HG03280 (cell line): ENCODE measurements at regions not wholly inside any gene's neighbourhood (a gene's known extent, or its start where the extent isn't known, plus 50 kb on each side); places are given as distances from the start of the nearest gene placed in this dataset.

ENCODE experiments used
- ATAC-seq: cut with Tn5 transposase; IDR thresholded peaks from one replicate; pipeline ENCODE4 v1.9.1; 2021; ENCODE audit warnings: mild to moderate bottlenecking, moderate library complexity; ENCODE audit not compliant: unreplicated experiment

DNA sequence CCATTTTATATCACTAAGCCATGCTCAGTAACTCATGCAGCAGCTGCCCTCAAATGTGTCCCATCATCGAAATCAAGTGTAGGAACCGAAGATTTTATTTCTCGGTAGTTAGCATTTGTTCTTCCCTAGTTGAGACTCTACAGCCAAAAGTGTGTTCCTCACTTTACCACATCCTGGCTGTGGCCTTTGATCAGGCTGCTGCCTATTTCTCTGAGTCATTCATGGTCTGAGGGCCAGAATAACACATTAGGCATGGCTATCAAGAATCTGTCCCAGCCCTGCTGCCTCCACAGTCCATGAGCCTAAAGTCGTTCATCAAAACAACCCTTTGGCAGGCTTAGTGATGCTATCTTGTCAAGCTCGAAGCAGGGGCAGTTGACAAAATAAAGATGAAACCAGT, 300.1 kb downstream of the TDRD15 start:
- no peak for ATAC-seq

DNA sequence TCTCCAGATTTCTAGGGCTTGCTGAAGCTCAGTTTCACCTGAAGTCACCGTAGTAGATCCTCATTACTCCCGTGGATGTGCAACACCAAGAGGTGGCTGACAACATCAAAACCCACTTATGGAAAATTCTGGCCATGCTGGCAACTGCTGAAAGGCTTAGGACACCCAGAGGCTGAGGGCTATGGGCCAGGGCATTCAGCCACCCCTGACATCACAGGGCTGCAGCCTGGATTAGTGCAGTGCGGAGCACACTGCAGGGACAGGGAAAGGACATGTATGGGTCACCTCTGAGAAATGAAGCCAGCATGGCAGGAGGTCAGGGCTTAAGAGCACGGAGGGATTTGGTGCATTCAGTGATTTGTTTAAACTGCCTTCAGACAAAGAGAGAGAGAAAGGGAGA, 300.6 kb downstream of the TDRD15 start:
- no peak for ATAC-seq

DNA sequence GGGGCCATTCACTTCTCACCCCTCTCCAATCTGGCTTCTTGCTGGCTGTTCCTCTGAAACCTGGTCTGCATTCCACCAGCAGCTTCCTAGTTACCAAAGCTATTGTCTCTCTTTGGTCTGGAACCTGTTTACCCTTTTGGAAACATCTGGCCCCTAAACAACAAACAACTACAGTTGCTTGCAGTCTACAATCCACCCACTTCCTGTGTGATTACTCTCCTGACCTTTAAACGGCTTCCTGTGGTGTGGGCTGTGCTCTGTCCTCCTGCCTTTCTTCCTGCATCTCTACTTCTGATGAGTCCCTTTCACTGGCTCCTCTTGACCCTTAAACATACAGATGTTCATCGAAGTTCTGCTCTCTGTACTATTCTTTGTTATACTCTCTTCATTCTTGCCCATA, 303.8 kb downstream of the TDRD15 start:
- ATAC-seq = peak; percentile 79

DNA sequence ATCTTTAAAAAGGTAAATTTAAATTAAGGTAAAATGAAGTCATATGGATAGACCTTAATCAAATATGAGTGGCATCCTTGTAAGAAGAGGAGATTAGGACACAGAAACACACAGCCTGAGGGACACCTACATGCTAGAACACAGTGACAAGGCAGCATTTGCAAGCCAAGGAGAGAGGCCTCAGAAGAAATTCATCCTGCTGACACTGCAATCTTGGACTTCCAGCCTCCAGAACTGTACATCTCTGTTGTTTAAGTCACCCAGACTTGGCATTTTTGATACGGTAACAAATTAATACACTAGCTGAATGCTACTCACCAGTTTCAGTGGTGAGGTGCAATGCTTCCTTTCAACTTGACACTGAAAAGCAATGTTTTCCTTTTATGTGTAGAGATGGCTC, 305.0 kb downstream of the TDRD15 start:
- ATAC-seq = no peak

DNA sequence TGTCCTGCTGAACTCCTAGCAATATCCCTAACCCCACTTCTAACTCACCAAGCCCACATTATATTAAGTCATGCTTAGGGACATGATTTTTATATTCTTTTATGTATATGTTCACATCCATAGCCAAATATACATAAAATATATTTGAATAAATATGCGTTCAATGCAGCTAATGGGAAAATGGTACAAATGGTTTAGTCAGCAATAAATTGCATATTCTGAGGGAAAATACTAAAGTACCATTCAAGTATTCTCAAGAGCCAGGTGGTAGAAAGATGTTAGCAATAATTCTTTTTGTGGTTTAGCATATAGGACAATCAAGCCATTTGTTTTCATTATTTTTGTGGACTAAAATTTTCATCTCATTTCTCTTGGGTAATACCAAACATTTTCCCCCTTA, 306.0 kb downstream of the TDRD15 start:
- ATAC-seq = no peak

DNA sequence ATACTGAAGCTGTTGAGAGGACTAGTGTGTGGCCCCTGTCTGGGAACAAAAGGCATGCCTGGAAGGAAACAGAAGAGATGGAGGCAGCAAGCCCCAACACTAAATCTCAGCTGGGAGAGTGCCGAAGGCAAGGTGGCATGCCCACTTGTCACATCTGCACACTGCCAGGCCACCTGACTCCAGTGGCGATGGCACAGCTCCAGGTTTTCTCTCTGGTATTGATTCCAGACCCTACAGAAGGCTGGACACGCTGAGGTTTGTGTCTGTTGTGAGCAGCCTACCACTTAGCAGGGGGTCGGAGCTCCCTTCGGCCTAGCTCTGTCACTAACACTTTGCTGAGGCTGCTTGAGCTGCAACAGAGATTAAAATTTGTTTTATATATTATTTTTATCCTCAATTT, 307.3 kb downstream of the TDRD15 start:
- ATAC-seq = no peak

DNA sequence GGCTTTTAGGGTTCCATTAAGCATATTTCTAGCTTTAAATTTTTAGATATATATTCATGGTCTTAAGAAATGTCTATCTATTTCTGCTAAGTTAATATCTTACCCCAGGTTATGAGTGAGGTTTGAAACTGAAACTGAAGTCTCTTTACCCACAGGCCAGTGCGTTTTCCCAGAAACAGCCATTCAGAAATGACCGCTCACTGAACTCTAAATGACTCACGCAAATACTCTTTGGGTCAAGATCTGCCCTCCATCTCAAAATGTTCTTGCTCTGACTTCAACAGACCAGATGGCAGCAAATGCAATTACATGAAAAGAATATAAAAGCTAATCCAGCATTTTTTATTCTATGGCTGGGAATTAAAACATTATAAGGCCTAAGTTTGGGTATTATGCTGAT, 315.2 kb downstream of the TDRD15 start:
- ATAC-seq = peak; percentile 67

DNA sequence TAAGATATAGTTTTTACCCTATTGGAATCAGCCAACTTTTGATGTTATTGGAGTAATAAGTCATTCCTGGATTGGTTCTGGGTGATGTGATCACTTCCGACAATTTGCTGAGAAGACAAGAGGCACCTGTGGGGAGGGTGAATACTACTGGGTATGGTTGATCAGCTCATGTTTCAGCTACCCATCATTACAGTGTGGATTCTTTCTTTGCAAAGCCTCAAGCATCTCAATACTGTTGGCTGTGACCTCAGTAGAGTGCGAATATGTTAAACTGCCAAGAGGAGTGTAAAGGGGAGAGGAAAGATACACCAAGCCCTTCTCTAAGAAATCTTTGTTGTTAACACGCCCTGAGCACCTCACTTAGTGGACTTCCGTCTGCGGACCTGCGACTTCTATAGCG, 317.7 kb downstream of the TDRD15 start:
- ATAC-seq = no peak

DNA sequence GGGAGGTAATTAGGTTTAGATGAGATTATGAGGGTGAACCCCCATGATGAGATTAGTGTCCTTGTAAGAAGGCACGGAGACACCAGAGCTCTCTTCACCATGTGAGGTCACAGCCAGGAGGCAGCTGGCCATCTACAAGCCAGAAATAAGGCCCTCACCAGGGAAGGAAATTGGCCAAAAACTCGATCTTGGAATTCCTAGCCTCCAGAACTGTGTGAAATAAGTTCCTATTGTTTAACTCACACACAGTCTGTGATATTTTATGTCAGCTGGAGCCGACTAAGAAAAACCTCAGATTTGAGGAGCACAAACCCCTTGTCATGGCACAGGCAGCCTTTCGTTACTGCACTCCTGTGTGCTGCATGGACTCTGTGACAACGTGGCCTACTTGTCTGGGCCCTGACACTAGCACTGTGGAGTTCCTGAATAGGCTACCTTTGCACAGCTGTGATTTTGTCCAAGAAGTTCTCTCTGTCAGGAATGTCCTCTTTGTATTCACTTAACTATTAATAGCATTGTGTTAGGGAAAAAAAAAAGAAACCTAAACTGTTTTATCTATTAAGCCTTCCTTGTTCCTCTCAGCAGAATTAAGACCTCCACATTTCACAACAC, 319.8 kb downstream of the TDRD15 start:
- no peak for ATAC-seq

DNA sequence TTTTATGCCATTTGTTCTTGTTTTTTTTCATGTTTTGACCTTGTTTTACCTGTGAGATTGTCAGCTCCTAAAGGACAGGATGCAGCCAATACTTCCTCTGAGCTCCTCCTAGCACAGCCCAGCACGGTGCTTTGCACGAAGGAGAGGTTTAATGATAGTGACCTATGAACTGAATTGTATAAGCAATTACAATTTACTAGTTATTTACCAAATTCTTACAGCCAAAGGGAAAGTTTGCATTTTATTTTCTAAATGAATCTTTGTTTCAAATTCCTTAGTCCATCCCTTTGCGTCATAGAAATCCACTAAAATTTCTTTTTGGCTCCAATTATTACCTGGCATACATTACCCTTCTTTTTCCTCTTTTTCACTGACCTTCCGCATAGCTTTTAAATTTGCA, 326.1 kb downstream of the TDRD15 start:
- no peak for ATAC-seq

DNA sequence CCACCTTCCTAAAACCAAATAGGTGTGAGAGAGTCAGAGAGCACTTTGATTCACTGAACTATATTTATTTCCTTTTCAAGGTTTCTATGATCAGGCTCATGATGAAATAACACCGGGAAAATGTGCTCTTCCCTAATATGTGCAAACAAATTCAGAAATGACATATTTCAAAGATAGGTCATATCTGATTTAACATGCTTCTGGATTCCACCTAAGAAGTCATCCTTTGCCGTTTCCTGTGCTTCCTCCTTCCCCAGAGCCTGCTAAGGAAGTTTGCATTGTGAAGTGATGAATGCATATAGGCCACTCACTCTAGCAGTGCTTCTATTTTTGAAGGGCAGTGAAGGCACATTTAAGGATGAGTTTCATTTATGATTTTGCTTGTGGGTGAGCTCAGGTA, 327.6 kb downstream of the TDRD15 start:
- ATAC-seq = no peak

DNA sequence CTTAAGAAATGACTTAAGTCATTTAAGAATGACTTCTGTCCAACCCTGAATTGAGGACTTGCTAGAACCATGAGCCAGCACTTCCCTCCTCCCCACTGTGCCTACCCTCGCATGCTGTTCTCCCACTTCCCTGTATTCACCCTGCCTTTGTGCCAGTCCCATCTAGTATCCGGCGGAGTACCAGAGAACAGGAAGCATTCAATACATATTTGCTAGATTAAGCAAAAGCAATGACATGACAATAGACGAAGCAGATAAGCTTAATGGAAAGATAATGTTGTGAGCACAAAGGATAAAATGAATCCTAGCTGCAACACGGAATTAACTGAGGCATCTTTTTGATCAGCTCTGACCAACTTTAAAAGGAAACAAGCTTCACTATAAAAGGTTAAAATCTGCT, 328.5 kb downstream of the TDRD15 start:
- no peak for ATAC-seq

DNA sequence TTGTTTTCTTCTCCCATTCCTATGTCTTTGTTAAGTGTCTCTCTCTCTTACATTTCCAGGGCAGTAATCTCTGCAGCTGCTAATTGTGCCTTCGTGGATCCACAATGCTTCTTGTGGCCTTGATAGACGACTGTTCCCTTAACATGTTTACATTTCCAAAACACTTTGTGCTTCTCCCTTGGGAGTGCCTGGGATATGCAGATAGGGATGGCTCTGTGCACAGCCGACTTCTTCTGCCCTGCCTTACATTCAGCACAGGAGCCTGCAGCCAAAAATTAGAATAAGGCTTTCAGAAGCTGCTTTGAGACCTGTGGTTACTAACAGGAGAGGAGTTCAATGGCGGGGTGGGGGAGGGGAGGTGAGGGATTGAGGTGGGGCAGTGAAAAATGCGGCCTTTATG, 328.9 kb downstream of the TDRD15 start:
- ATAC-seq = no peak

DNA sequence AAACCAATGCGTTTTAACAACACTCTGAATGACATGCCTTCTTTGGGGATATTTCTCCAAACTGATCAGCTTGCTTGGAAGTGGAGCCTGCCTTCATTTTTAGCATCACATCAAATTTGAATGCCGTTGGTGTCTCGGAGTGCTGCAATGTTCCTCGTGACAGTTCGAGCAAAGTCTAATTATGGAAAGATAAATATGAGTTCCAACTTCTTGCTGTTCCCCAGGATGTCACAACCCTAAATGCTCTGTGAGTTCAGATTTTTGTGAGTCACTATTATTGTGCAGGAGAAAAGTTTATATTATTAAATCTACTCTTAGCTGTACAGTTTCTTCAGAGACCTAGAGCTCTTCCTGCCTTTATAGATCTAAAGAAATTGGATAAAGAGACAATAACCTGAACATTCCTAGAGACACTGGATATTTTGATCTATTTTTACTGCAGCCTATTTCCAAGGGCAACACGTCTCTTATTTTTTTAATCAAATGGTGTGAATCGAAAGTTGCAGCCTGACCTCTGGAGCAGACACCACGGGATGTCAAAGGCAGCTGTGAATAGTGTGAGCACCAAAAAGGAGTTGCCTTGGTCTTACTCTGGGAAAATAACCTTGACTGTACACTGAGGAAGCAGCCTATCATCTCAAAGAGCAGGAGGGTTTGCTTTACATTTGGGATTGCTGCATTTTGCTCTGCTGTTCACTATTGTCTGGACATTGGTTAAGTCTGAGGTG, 330.1 kb downstream of the TDRD15 start:
- ATAC-seq = no peak

DNA sequence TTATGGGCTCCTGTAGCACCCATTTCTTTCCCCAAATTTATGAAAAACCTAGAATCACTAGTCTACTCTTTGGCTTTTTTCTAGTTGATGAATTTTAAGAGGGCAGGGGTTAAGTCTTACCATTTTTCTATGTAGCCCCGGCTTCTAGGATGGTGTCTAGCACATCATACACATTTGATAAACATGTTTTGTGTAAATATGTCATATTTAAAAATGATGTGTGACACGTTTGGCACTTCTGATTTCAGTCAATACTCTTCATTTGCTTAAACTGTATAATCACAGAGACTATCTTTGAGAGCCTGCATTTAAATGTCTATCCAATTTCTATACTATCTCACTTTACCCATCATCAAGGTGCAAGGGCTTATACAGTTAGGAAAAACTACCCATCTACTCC, 331.1 kb downstream of the TDRD15 start:
- ATAC-seq = no peak

DNA sequence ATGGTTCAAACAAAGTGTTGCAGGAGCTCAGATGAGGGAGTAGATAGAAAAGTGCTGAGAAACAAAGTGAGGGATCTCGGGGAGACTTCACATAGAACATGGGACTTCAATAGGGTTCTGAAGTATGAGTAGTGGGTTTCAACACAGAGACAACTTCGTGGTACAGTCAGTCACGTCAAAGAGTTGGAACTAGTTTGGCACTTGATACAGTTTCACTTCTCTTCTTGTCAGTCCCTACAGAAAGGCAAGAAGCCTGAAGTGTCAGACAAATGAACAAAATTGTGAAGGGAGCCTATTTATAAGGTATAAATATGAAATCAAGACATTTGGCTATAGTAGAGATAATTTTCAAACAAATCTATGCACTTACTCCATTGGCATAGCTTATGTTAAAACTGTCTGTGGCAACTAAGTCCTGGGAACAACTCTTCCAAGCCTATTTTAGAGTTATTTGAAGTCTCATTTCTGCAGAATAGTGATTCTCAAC, 338.0 kb downstream of the TDRD15 start:
- no peak for ATAC-seq

DNA sequence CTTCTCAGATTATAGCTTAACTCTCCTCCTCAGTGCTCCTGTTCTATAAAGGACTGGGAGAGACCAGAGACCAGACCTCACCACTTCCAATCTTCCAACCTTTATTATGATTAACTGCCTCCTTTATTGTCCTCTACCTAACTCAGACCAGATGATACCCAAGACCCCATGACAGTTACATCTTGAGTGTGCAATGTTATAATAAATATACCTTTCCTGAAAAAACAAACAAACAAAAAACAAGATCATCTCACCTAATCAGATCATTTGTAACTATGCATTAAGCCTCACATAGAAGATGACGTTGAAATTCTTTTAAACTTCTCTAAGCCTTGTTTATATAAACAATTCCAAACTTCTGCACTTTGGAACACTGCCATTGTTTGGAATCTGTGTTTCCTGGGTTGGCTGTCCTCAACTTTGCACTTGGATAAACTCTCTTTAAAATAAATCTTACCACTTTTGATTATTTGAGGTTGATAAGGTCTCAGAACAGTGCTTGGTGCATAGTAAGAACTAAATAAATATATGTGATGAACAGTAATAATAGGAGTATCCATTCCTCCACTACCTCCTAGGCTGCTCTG, 342.7 kb downstream of the TDRD15 start:
- no peak for ATAC-seq

DNA sequence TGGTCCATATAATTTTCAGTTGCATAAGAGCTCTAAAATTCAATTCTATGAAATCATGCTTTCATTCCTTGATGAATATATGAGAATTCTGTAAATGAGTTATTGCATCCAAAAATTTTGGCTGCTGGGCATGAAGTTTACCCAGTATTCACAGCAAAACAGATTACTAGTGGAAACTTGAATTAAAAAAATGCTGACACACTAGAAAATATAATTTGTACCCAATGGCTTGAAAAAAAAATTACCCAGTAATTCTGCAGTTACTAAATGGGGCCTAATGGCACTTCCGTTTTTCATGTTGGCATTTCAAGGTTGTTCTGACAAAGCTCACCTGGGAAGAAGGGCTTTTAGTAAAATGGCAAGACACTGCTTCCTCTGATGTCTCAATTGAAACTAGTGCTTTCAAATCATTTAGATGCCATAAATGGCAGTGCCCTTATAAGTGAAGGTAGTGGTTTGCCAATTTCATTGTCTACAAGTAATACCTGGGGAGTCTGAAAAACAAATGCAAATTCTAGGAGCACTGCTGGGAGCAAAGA, 343.6 kb downstream of the TDRD15 start:
- ATAC-seq = no peak

DNA sequence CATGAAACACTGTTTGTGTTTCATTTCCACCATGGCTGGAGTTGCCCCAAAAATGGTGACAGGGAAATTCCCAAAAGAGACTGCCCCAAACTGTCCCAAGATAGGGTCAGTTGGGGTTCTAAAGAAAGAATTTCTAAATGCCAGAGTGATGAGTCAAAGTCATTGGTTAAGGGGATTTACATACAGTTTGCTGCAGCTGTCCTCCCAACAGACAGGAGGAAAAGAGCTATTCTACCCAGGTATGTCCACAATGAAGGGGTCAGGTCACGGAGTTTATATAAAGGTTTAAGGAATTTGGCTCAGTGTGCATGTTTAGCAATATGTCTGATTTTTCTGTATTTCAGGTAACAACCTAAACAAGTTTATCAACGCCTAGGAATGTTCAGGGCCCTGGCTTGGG, 344.1 kb downstream of the TDRD15 start:
- no peak for ATAC-seq

DNA sequence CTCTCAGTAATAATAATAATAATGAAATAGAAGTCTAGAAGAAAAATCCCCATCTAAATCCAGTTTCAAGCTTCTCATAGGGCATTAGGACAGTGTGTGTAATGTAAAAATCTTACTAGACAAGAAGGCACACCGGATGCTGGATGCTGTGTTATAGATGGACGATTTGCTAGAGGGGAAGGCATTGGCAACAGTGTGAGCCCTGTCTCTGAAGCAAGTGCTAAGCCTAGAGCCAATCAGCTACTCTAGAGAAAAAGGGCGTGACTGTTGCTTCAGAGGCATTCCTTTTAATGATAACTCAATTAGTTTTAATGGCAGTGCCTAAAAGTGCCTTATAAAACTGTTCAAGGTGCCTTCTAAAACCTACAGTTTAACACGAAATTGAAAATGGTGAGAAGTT, 344.9 kb downstream of the TDRD15 start:
- ATAC-seq = no peak

DNA sequence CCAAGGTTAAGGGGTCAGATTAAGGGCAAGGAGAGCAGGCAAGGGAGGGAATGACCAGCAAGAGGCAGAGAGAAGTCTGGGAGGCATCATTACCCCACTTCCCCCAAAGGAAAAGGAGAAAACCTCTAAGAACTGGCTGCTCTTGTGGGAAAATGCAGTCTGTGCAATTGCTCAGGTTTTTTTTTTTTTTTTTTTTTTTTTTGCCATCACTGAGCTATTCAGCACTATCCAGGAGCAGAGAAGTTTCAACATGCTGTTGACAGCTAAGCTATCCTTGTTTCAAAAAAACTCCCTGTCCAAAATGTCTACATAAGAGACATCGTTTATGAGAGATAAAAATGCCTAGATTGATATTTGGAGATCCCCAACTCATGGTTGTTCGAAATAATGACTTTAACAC, 345.4 kb downstream of the TDRD15 start:
- no peak for ATAC-seq

DNA sequence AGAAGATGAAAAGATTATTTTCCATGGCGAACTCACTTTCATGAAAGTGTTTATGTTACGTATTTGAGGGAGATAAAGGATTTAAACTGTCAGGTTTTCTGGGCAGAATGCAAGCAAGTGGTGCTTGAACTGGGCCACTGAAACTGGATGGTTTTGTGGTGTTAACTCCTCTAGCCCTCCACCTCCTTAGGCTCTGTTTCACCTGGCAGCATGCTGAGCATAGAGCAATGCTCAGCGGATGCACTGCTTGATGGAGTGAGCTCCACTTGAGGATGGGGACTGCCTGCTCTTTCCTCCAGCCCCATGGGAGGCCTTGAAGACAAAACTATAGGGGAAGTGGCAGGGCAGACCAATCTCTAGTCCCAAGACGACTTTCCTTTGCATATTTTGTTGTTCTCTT, 345.8 kb downstream of the TDRD15 start:
- no peak for ATAC-seq
